Astrocyte of the cerebellum (primary cell): ENCODE measurements at regions not wholly inside any gene's neighbourhood (a gene's known extent, or its start where the extent isn't known, plus 50 kb on each side); places are given as distances from the start of the nearest gene placed in this dataset.
"Not testable (repeated sequence)": the region's sequence is repeated elsewhere in the genome, so short reads cannot be mapped to it uniquely, and the experiment has no call there.

Source experiments
- DNase-seq: peaks from one replicate; pipeline ENCODE4 v3.0.0-alpha.2; 2011; ENCODE audit warnings: low read depth
- H3K4me3 ChIP-seq: 2 replicates; pipeline ENCODE4 v1.5.1; 2011; ENCODE audit warnings: mild to moderate bottlenecking, low read depth, low read length, moderate library complexity
- in situ Hi-C: cut with HindIII; loops from 2 replicates; pipeline ENCODE4 v1.10.0; 2017; ENCODE audit warnings: low sequenced_read_pairs
- TF ChIP-seq, protein P1 (sequence below): IDR thresholded peaks from 2 replicates; pipeline ENCODE4 v1.5.1; 2012; ENCODE audit warnings: low read length, low read depth, moderate library complexity, mild to moderate bottlenecking; ENCODE audit errors: missing control alignments

DNA sequence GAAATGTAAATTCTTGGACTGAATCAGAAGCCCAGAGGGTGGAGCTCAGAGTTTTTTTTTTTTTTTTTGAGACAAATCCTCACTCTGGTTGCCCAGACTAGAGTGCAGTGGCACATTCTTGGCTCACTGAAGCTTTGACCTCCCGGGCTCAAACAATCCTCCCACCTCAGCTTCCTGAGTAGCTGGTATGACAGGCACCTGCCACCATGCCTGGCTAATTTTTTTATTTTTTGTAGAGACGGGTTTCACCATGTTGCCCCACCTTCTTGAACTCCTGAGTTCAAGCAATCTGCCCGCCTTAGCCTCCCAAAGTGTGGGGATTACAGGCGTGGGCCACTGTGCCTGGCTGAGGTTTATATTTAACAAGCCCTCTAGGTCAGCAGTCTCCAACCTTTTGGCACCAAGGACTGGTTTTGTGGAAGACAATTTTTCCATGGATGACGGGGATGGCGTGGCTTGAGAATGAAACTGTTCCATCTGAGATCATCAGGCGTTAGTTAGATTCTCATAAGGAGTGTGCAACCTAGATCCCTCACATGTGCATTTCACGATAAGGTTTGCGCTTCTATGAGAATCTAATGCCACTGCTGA is 76.7 kb downstream of the FHIP1A start:
- DNase-seq, result no peak
- in situ Hi-C loops, result no loop called here
- TF ChIP-seq, protein P1, sequence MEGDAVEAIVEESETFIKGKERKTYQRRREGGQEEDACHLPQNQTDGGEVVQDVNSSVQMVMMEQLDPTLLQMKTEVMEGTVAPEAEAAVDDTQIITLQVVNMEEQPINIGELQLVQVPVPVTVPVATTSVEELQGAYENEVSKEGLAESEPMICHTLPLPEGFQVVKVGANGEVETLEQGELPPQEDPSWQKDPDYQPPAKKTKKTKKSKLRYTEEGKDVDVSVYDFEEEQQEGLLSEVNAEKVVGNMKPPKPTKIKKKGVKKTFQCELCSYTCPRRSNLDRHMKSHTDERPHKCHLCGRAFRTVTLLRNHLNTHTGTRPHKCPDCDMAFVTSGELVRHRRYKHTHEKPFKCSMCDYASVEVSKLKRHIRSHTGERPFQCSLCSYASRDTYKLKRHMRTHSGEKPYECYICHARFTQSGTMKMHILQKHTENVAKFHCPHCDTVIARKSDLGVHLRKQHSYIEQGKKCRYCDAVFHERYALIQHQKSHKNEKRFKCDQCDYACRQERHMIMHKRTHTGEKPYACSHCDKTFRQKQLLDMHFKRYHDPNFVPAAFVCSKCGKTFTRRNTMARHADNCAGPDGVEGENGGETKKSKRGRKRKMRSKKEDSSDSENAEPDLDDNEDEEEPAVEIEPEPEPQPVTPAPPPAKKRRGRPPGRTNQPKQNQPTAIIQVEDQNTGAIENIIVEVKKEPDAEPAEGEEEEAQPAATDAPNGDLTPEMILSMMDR, result no peak

DNA sequence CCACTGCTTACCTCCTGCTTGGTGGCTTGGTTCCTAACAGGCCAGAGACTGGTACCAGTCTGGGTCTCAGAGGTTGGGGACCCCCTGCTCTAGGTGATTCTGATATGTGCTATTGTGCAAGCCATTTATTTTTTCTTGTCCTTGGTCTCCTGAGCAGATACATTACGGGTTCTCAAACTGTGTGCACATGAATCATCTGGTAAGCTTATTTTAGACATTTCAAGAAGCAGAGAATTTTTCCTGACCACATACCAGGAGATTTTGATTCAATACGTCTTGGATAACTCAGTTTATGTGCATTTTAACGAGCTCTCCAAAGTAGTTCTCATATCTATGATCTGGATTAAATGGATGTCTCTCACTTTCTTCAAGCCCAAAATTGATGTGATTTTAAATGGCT is 77.2 kb downstream of the FHIP1A start:
- no peak overlapping the region for H3K4me3 ChIP-seq
- TF ChIP-seq, protein P1, result no peak
- DNase-seq, result no peak
- in situ Hi-C loops, result no loop called here

More for the DNA sequence above, 76.7 kb downstream of the FHIP1A start:
- no peak overlapping the region for H3K4me3 ChIP-seq

DNA sequence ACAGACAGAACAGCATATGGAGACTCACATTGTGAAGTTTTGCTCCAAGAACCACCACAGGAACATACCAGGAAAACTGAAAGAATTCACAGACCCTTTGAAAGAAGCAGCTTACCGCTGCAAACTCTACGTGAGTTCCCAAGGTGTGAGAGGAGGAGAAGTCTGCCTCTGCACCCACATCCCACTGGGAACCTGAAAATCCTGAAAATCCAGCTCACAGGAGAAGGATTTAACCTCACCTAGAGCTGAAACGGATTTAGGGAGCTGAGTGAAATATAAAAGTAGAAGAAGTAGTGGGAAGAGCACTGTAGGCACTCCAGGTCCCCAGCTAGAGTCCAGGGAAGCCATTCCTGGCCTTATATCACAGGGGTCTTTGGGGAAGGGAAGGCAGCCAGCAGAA is 80.0 kb downstream of the FHIP1A start:
- in situ Hi-C loops, result no loop called here

DNA sequence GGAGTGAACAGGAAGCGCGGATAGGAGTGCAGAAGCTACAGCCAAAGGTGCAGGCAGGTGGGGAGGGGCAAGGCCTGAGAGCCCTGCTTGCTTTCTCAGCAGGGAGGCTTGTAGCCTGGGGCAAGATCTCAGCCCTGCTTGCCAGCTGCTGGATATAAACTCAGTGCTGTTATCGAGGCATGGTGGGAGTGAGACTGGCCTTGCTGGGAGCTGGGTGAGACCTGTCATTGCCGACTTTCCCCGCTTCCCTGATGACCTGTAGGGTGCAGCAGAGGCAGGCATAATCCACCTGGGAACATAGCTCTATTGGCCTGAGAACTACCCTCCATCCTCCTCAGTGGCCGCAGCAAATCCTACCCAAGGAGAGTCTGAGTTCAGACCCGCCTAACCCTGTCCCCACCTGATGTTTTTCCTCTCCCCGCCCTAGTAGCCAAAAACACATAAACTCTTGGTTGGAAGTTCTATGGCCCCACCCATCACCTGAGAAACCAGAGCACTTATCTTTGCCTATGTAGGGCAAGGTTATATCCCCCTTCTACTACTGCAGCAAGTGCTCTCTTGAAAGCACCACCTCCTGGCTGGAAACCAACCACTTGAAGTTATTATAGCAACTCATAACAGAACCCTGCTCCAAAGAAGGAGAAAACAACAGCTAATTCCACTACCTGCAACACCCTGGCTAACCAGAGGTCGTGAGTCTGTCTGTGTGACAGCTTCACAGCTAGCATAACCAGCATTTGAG is 80.7 kb downstream of the FHIP1A start:
- in situ Hi-C loops, result no loop called here
- no peak for DNase-seq
- H3K4me3 ChIP-seq, result no peak overlapping the region
- TF ChIP-seq, protein P1, result no peak

More for the DNA sequence above, 80.0 kb downstream of the FHIP1A start:
- DNase-seq, result no peak
- TF ChIP-seq, protein P1, result no peak
- no peak overlapping the region for H3K4me3 ChIP-seq

DNA sequence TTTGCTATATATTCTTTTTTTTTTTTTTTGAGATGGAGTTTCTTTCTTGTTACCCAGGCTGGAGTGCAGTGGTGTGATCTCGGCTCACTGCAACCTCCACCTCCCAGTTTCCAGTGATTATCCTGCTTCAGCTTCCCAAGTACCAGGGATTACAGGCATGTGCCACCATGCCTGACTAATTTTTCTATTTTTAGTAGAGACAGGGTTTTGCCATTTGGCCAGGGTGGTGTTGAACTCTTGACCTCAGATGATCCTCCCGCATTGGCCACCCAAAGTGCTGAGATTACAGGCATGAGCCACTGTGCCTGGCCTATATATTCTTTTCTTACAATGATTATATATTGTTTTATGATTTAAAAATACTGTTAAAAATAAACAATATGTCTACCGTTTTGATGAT is 86.6 kb downstream of the FHIP1A start:
- DNase-seq, H3K4me3 ChIP-seq, in situ Hi-C loops: not testable (repeated sequence)

DNA sequence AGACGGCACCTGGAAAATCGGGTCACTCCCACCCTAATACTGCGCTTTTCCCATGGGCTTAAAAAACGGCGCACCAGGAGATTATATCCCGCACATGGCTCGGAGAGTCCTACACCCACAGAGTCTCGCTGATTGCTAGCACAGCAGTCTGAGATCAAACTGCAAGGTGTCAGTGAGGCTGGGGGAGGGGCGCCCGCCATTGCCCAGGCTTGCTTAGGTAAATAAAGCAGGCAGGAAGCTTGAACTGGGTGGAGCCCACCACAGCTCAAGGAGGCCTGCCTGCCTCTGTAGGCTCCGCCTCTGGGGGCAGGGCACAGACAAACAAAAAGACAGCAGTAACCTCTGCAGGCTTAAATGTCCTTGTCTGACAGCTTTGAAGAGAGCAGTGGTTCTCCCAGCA is 102.6 kb downstream of the FHIP1A start:
- in situ Hi-C loops, DNase-seq, H3K4me3 ChIP-seq: not testable (repeated sequence)

DNA sequence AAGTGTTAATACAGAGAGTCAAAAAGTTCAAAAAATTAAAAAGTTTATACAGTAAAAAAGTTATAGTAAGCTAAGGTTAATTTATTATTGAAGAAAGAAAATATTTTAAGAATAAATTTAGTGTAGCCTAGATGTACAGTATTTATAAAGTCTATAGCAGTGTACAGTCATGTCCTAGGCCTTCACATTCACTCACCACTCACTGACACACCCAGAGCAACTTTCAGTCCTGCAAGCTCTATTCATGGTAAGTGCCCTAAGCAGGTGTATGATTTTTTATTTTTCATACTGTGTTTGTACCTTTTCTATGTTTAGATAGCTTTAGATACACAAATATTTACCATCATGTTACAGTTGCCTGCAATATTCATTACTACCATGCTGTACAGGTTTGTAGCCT is 108.9 kb downstream of the FHIP1A start:
- no peak overlapping the region for H3K4me3 ChIP-seq
- TF ChIP-seq, protein P1, result no peak
- in situ Hi-C loops, result no loop called here
- DNase-seq, result no peak

DNA sequence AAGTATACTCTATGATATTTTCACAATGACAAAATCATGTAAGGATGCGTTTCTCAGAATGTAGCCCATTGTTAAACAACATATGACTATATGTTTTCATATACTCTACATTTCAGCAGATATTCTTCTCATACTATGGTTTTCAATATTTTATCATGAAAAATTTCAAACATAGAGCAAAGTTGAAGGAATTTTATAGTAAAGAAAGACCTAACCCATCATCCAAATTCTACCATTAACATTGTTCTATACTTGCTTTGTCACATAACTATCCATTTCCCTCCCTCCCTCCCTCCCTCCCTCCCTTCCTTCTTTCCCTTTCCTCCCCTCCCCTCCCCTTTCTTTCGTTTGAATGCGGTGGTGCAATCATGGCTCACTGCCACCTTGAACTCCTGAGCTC is 109.4 kb downstream of the FHIP1A start:
- TF ChIP-seq, protein P1, result no peak
- in situ Hi-C loops, result no loop called here
- no peak overlapping the region for H3K4me3 ChIP-seq
- DNase-seq, result no peak
